Pancreas (tissue), 10 donors: ENCODE measurements at regions not wholly inside any gene's neighbourhood (a gene's known extent, or its start where the extent isn't known, plus 50 kb on each side); places are given as distances from the start of the nearest gene placed in this dataset.

Experiments used
- ATAC-seq, 4 donors: fragments of 200-7000 bp; cut with Tn5 transposase; one replicate each; pipeline versions ENCODE4 v1.8.0 to v1.9.1; 2020; ENCODE audit warnings: mild to moderate bottlenecking in 4 of 4, moderate library complexity in 4 of 4
- DNase-seq, 6 donors: peaks; one replicate each; pipeline ENCODE4 v3.0.0-alpha.2; 2020
- FAIRE-seq: peaks from 2 replicates; lab custom pipeline; 2012; peaks lifted over from hg19 to GRCh38; lab: Jason Lieb, UNC
- H3K27ac ChIP-seq, 4 donors: fragments of 200-600 bp; sonication (generic); 1 replicate in 3 of 4; 2 replicates in 1 of 4; pipeline versions ENCODE4 v1.5.0 to v1.8.0; 2020
- H3K27me3 ChIP-seq, 4 donors: fragments of 200-600 bp; one replicate each; pipeline ENCODE4 v1.8.0; 2021
- H3K36me3 ChIP-seq, 3 donors: fragments of 200-600 bp; sonication (generic) in 1 of 3; one replicate each; pipeline versions ENCODE4 v1.5.0 to v1.8.0; 2020 to 2021
- H3K4me1 ChIP-seq, 3 donors: fragments of 200-600 bp; one replicate each; pipeline ENCODE4 v1.8.0; 2021
- H3K4me3 ChIP-seq, 4 donors: fragments of 200-600 bp; sonication (generic) in 2 of 4; one replicate each; pipeline versions ENCODE4 v1.5.0 to v1.8.0; 2020 to 2021
- H3K9me3 ChIP-seq, 4 donors: fragments of 200-600 bp; one replicate each; pipeline ENCODE4 v1.8.0; 2021
- CTCF ChIP-seq, 4 donors: fragments of 200-600 bp; sonication (generic) in 3 of 4; IDR thresholded peaks; one replicate each; pipeline versions ENCODE4 v1.5.0 to v1.8.0; 2021; ENCODE audit warnings: antibody characterized with exemption in 4 of 4
- WGBS, 2 donors: extraction: QIAGEN DNeasy Blood & Tissue Kit; methylation state at CpG; one replicate each; pipeline ENCODE4 v1.1.7; 2013; 5-methylcytosine and 5-hydroxymethylcytosine counted together
- intact Hi-C, 3 donors: fragments of 100-400 bp; cut with DNase I; formaldehyde crosslinking; loops; one replicate each; pipeline versions ENCODE4 v1.11.1 to v1.14.2; 2022
- donor health status: healthy with polysubstance abuse.
- donor health status: DM: no; HTN: no; CAD: no; lungs with moderate emphysema.
- donor health status: DM: no; HTN: no; CAD: no.
- donor health status: control.
- donor health status: control.
- donor health status: Bipolar disorder and iron deficiency.
- donor health status: DM: yes; HTN: yes; CAD: no.
- donor health status: DM: no; HTN: no; CAD: no.
- donor health status: DM: no; HTN: no; CAD: no.
- donor health status: DM: yes; HTN: yes; CAD: no.

GRCh38 chr7:125572414-125572813 is 642.8 kb upstream of the POT1 start:
- no peak for TF ChIP-seq CTCF (IDR thresholded peaks at IDR 0.05)
- no peak for DNase-seq
- no peaks in the 10 kb centered on the region for H3K9me3 ChIP-seq
- WGBS, 2 donors = 62 to 86% methylated on average over 1 of the region's 1 CpG
- H3K36me3 ChIP-seq = no peaks in the 10 kb centered on the region
- no peaks in the 10 kb centered on the region for H3K27me3 ChIP-seq
- no peaks in the 10 kb centered on the region for H3K4me1 ChIP-seq
- H3K4me3 ChIP-seq = no peak overlapping the region
- intact Hi-C loops = no loop called here
- FAIRE-seq = no peak
- no peak overlapping the region for H3K27ac ChIP-seq
- no peak for ATAC-seq

- no peak for FAIRE-seq
- TF ChIP-seq CTCF (IDR thresholded peaks at IDR 0.05) = no peak
- 84 to 89% methylated on average over 4 of the region's 4 CpGs for WGBS, 2 donors
Measured at GRCh38 chr7:125568799-125569198, 639.2 kb upstream of the POT1 start.

GRCh38 chr7:125567686-125568085 is 638.1 kb upstream of the POT1 start:
- 38 to 41% methylated on average over 2 of the region's 2 CpGs for WGBS, 2 donors
- H3K4me1 ChIP-seq = no peaks in the 10 kb centered on the region
- DNase-seq (no peak), ATAC-seq (no peak), FAIRE-seq (no peak)
- no peak overlapping the region for H3K27ac ChIP-seq
- H3K4me3 ChIP-seq = no peak overlapping the region
- H3K36me3 ChIP-seq = no peaks in the 10 kb centered on the region
- TF ChIP-seq CTCF (IDR thresholded peaks at IDR 0.05) = no peak
- intact Hi-C loops = no loop called here
- no peaks in the 10 kb centered on the region for H3K9me3 ChIP-seq
- H3K27me3 ChIP-seq = no peaks in the 10 kb centered on the region

More at GRCh38 chr7:125568799-125569198, 639.2 kb upstream of the POT1 start:
- intact Hi-C loops = no loop called here
- Histone ChIP-seq H3K4me3 (no peak overlapping the region), H3K27ac (no peak overlapping the region), H3K4me1 (no peaks in the 10 kb centered on the region), H3K9me3 (no peaks in the 10 kb centered on the region), H3K36me3 (no peaks in the 10 kb centered on the region), H3K27me3 (no peaks in the 10 kb centered on the region)
- DNase-seq (no peak), ATAC-seq (no peak)

GRCh38 chr7:125563964-125564529 is 634.4 kb upstream of the POT1 start:
- Histone ChIP-seq H3K9me3 (no peaks in the 10 kb centered on the region), H3K27ac (no peak overlapping the region), H3K27me3 (no peaks in the 10 kb centered on the region), H3K4me1 (no peaks in the 10 kb centered on the region), H3K4me3 (no peak overlapping the region), H3K36me3 (no peaks in the 10 kb centered on the region)
- no peak for ATAC-seq
- FAIRE-seq = no peak
- intact Hi-C loops = no loop called here
- 56 to 73% methylated on average over 12 of the region's 12 CpGs for WGBS, 2 donors
- TF ChIP-seq CTCF (IDR thresholded peaks at IDR 0.05) = no peak
- no peak for DNase-seq

GRCh38 chr7:125563557-125563956 is 633.9 kb upstream of the POT1 start:
- DNase-seq (no peak), FAIRE-seq (no peak), ATAC-seq (no peak)
- intact Hi-C loops = no loop called here
- Histone ChIP-seq H3K27me3 (no peaks in the 10 kb centered on the region), H3K4me1 (no peaks in the 10 kb centered on the region), H3K4me3 (no peak overlapping the region), H3K27ac (no peak overlapping the region), H3K9me3 (no peaks in the 10 kb centered on the region), H3K36me3 (no peaks in the 10 kb centered on the region)
- WGBS, 2 donors = 68 to 78% methylated on average over 9 of the region's 9 CpGs
- TF ChIP-seq CTCF (IDR thresholded peaks at IDR 0.05) = no peak
